ENCODE measurements at regions not wholly inside any gene's neighbourhood (a gene's known extent, or its start where the extent isn't known, plus 50 kb on each side); places are given as distances from the start of the nearest gene placed in this dataset.

DNA sequence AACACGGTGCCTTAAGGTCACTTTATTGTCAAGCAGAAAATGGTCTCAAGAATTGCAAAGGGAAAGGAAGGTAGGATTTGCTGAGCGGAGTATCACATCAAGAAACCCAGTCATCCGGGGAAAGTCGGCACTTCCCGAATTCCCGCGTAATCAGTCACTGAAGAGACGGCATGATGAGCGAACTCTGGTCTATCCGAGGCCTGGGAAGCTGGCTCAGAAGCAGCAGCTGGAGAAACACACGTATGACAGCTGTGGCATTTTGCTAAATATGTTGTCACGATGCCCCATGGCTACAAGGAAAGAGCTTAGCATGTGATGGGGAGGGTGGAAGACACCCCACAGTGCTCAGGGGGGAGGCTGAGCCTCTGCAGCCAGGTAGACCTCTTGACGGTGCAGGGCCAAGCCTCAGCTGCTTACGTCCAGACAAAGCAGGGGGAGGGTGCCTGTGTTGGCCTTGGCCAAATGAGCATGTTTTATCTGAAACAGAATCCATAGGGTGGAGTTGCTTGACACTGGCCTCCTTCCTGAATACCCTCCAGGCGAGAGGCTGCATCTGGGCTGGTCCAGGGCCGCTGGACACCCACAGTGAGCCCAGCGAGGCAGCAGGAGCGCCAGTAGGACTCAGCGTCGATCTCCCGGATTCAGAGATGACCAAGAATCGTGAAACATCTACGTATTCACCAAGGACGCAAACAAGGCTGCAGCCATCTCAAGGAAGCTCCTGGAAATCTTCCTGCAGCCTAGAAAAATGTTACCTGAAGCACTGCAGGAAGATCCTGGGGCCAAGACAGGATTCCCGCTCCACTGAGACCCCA lies 118.8 kb upstream of the AFDN start:
- TF ChIP-seq ZNF563 (CRISPR knock-in tag; IDR thresholded peaks at IDR 0.05) (no peak), ZBTB1 (CRISPR knock-in tag; IDR thresholded peaks at IDR 0.05; ENCODE audit: borderline replicate concordance) (no peak), POLR2A (IDR thresholded peaks at IDR 0.05; ENCODE audit: insufficient read depth in 1 of 2, low read depth in 2 of 2, low read length in 2 of 2) (no peak), TBL1XR1 (IDR thresholded peaks at IDR 0.05; ENCODE audit: borderline replicate concordance, low read length, partially characterized antibody) (no peak)
- TF ChIP-seq, protein P1, sequence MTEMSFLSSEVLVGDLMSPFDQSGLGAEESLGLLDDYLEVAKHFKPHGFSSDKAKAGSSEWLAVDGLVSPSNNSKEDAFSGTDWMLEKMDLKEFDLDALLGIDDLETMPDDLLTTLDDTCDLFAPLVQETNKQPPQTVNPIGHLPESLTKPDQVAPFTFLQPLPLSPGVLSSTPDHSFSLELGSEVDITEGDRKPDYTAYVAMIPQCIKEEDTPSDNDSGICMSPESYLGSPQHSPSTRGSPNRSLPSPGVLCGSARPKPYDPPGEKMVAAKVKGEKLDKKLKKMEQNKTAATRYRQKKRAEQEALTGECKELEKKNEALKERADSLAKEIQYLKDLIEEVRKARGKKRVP (CRISPR knock-in tag; IDR thresholded peaks at IDR 0.05): no peak
- TF ChIP-seq, protein P2, sequence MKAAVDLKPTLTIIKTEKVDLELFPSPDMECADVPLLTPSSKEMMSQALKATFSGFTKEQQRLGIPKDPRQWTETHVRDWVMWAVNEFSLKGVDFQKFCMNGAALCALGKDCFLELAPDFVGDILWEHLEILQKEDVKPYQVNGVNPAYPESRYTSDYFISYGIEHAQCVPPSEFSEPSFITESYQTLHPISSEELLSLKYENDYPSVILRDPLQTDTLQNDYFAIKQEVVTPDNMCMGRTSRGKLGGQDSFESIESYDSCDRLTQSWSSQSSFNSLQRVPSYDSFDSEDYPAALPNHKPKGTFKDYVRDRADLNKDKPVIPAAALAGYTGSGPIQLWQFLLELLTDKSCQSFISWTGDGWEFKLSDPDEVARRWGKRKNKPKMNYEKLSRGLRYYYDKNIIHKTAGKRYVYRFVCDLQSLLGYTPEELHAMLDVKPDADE (CRISPR knock-in tag; IDR thresholded peaks at IDR 0.05): no peak
